Activated CD4-positive, alpha-beta T cell treated with anti-CD3 and anti-CD28 coated beads, Interleukin-2, Interleukin-4, amounts not matched to agents 100 ng/mL and 50 ng/mL, durations not matched to agents 16 hours and 8 hours (primary cell): ENCODE measurements at regions not wholly inside any gene's neighbourhood (a gene's known extent, or its start where the extent isn't known, plus 50 kb on each side); places are given as distances from the start of the nearest gene placed in this dataset.
"Not testable (repeated sequence)": the region's sequence is repeated elsewhere in the genome, so short reads cannot be mapped to it uniquely, and the experiment has no call there.

ENCODE experiments used
- DNase-seq: peaks from one replicate; pipeline ENCODE4 v3.0.0-alpha.2; 2020; ENCODE audit warnings: low spot score

DNA sequence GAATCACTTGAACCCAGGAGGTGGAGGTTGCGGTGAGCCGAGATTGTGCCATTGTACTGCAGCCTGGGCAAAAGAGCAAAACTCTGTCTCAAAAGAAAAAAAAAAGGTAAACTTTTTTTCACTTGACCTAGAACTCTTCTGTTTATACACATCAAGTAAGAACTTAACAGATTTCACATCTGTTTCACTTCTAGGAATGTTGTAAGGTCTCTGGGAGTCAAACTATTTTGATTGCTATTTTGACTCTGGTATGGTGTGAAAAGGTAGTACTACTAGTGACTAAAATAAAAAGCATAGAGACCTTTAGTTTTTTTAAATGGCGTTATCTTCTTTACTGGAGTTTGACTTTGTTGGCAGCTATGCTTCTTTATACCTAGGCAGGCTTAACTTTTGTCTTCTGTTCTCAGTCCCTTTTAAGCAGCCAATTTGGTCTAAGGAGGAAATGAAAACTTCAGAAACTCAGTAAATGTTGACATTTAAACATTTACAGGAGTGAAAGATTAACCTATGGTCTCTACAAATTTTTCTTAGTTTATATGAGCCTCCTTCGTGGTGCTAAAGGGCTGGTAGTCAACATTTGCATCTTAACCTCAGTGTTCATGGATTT lies 84.7 kb downstream of the METTL2B start:
- DNase-seq = not testable (repeated sequence)

DNA sequence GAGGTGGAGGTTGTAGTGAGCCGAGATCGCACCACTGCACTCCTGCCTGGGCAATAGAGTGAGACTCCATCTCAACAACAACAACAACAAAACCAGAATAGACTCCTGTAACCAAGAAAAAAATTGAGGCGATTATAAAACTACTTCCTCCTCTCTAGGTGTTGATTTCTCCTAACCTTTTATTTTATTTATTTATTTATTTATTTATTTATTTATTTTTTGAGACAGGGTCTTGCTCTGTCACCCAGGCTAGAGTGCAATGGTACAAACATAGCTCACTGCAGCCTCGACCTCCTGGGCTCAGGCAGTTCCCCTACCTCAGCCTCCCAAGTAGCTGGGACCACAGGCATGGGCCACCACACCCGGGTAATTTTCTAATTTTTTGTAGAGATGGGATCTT lies 86.2 kb downstream of the METTL2B start:
- not testable (repeated sequence) for DNase-seq

- not testable (repeated sequence) for DNase-seq
Measured at GRCh38 chr7:128564123-128564700, 87.7 kb downstream of the METTL2B start.

- DNase-seq = not testable (repeated sequence)
Measured at GRCh38 chr7:128564932-128565864, 88.7 kb downstream of the METTL2B start.

- DNase-seq = not testable (repeated sequence)
Measured at GRCh38 chr7:128575277-128575676, 96.8 kb upstream of the GARIN1A start.

DNA sequence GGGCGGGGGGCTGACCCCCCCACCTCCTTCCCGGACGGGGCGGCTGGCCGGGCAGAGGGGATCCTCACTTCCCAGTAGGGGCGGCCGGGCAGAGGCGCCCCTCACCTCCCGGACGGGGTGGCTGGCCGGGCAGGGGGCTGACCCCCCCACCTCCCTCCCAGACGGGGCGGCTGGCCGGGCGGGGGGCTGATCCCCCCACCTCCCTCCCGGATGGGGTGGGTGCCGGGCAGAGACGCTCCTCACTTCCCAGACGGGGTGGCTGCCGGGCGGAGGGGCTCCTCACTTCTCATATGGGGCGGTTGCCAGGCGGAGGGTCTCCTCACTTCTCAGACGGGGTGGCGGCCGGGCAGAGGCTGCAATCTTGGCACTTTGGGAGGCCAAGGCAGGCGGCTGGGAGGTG lies 95.1 kb upstream of the GARIN1A start:
- not testable (repeated sequence) for DNase-seq

- DNase-seq = not testable (repeated sequence)
Measured at GRCh38 chr7:128579843-128580242, 92.2 kb upstream of the GARIN1A start.

DNA sequence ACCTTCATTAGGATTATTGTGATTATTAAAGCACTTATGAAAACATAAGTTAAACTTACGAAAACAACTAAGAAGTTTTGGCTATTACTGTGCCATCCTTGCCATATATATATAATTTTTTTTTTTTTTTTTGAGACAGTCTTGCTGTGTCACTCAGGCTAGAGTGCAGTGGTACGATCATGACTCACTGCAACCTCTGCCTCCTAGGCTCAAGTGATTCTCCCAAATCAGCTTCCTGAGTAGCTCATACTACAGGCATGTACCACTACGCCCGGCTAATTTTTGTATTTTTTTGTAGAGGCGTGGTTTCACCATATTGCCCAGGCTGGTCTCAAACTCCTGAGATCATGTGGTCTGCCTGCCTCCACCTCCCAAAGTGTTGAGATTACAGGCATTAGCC lies 91.0 kb upstream of the GARIN1A start:
- not testable (repeated sequence) for DNase-seq

GRCh38 chr7:128581825-128582561 lies 90.1 kb upstream of the GARIN1A start:
- DNase-seq = not testable (repeated sequence)

- not testable (repeated sequence) for DNase-seq
Measured at GRCh38 chr7:128586715-128587114, 85.4 kb upstream of the GARIN1A start.

- DNase-seq = no peak
Measured at GRCh38 chr7:128591705-128592104, 80.4 kb upstream of the GARIN1A start.

GRCh38 chr7:128592209-128592608 lies 79.9 kb upstream of the GARIN1A start:
- DNase-seq = not testable (repeated sequence)

GRCh38 chr7:128594061-128594460 lies 78.0 kb upstream of the GARIN1A start:
- DNase-seq = not testable (repeated sequence)

GRCh38 chr7:128596336-128597128 lies 75.6 kb upstream of the GARIN1A start:
- DNase-seq = not testable (repeated sequence)

DNA sequence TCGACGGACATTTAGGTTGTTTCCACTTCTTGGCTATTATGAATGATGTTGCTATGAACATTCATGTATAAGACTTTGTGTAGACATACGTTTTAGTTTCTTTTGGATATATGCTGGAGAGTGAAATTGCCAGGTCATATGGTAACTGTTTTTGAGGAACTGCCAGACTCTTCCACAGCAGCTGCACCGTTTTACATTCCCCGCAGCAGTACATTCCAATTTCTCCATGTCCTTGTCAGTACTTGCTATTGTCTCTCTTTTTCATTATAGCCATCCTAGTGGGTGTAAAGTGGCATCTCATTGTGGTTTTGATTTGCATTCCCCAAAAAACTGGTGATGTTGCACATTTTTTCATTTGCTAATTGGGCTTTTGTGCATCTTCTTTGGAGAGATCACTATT lies 73.1 kb upstream of the GARIN1A start:
- not testable (repeated sequence) for DNase-seq

- peak; percentile 72 for DNase-seq
Measured at GRCh38 chr7:128608678-128609421, 63.2 kb upstream of the GARIN1A start.

DNA sequence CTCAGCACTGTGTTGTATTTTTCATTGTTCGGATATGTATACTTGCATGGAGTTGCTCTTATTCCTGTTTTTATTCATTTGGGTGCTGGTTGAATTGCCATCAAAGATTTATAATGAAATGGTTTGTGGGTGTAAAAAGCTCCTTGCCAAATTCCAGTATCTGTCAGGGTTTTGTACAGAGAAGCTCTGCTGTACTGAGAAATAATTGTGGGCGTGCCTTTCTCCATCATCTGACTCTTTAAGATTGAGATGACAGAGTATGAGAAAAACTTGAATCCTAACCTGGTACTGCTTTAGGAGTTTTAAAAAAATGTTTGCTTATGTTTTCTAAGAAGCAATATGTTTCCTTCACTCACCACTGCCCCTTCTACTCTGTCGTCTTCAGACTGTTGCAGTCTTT lies 58.7 kb upstream of the GARIN1A start:
- not testable (repeated sequence) for DNase-seq

DNA sequence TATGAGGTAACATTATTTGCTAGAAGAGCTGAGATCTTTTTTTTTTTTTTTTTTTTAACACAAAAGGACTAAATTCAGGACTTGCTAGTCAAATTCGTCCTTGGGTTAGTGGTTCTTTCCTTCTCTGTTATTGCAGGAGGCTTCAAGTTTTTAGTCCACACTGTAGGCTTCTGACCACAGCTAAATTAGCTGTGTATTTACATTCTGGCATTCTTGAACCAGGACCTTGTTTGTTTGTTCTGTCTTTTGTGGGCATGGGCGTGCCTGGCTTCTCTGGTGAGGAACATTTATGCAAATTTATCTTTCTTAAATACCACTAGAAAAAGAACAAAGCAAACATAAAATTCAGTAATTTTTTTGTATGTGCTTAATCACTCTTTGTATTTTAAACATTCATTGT lies 57.3 kb upstream of the GARIN1A start:
- DNase-seq = not testable (repeated sequence)

- DNase-seq = not testable (repeated sequence)
Measured at GRCh38 chr7:128616799-128617198, 55.3 kb upstream of the GARIN1A start.
